ENCODE measurements at regions not wholly inside any gene's neighbourhood (a gene's known extent, or its start where the extent isn't known, plus 50 kb on each side); places are given as distances from the start of the nearest gene placed in this dataset.

DNA sequence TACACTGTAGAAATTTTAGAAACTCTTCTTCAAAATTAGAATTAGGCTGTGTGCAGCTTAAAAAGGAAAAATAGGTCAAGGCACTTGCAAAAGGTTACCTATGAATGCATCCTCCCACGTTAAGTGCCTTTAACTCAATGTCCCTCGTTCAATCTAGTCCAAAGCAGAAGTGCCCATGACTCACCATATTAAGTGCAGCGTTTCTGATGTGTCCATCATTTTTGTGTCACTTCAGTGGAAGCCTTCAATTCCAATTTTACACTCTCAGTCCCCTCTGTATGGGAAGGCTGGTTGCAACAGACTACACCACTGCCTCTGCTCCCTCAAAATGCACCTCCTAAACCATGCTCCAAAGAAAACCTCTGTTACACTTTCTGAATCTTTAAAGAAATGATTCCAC, 53.4 kb downstream of the FOXB1 start:
- Histone ChIP-seq H3K4me3 (no peak overlapping the region), H3K27me3 (ENCODE audit: control insufficient read depth in 3 of 3, insufficient read depth in 3 of 3, low read length in 2 of 3) (no peaks in the 10 kb centered on the region), H3K9me3 (ENCODE audit: control insufficient read depth in 4 of 4, insufficient read depth in 3 of 4, low read length in 3 of 4) (peaks cover 0 to 18% (median 6%) of the 10 kb centered on the region in 4 donors), H3K27ac (ENCODE audit: low read depth in 1 of 2, low read length in 1 of 2) (no peak overlapping the region), H3K36me3 (ENCODE audit: control insufficient read depth in 4 of 4, insufficient read depth in 4 of 4, low read length in 4 of 4) (no peaks in the 10 kb centered on the region), H3K9ac (ENCODE audit: insufficient read depth in 1 of 2, low read length in 2 of 2) (no peak overlapping the region), H3K4me1 (ENCODE audit: control insufficient read depth in 5 of 5, insufficient read depth in 5 of 5, low read length in 5 of 5) (no peaks in the 10 kb centered on the region)
- TF ChIP-seq, protein P1, sequence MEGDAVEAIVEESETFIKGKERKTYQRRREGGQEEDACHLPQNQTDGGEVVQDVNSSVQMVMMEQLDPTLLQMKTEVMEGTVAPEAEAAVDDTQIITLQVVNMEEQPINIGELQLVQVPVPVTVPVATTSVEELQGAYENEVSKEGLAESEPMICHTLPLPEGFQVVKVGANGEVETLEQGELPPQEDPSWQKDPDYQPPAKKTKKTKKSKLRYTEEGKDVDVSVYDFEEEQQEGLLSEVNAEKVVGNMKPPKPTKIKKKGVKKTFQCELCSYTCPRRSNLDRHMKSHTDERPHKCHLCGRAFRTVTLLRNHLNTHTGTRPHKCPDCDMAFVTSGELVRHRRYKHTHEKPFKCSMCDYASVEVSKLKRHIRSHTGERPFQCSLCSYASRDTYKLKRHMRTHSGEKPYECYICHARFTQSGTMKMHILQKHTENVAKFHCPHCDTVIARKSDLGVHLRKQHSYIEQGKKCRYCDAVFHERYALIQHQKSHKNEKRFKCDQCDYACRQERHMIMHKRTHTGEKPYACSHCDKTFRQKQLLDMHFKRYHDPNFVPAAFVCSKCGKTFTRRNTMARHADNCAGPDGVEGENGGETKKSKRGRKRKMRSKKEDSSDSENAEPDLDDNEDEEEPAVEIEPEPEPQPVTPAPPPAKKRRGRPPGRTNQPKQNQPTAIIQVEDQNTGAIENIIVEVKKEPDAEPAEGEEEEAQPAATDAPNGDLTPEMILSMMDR (IDR thresholded peaks at IDR 0.05; ENCODE audit: control extremely low read depth, extremely low read depth) = no peak
- no peak for DNase-seq
- ATAC-seq (ENCODE audit: insufficient read depth, low FRiP score) = no peak
- 57 to 79% methylated on average over 3 of the region's 3 CpGs for WGBS, 2 donors

DNA sequence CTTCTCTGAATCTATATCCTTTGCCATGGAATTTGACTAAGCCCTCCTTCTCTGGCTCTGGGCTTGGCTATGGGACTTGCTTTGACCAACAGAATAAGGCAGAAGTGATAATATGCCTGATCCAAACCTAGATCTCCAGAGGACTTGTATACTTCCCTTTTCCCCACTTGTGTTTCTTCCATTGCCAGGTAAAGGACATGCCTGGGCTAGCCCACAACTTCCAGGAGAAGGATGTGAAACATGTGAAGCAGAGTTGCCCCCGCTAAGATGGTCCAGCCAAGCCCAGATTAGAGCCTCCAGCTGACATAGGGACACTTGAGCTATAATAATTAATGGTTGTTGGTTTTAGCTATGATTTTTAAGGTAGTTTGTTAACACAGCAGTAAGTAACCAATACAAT, 55.1 kb downstream of the FOXB1 start:
- ATAC-seq (ENCODE audit: insufficient read depth, low FRiP score) (no peak), DNase-seq (no peak)
- Histone ChIP-seq H3K9ac (ENCODE audit: insufficient read depth in 1 of 2, low read length in 2 of 2) (no peak overlapping the region), H3K4me3 (no peak overlapping the region), H3K36me3 (ENCODE audit: control insufficient read depth in 4 of 4, insufficient read depth in 4 of 4, low read length in 4 of 4) (no peaks in the 10 kb centered on the region), H3K27ac (ENCODE audit: low read depth in 1 of 2, low read length in 1 of 2) (no peak overlapping the region), H3K4me1 (ENCODE audit: control insufficient read depth in 5 of 5, insufficient read depth in 5 of 5, low read length in 5 of 5) (no peaks in the 10 kb centered on the region), H3K9me3 (ENCODE audit: control insufficient read depth in 4 of 4, insufficient read depth in 3 of 4, low read length in 3 of 4) (peaks cover 0 to 18% (median 8%) of the 10 kb centered on the region in 4 donors), H3K27me3 (ENCODE audit: control insufficient read depth in 3 of 3, insufficient read depth in 3 of 3, low read length in 2 of 3) (no peaks in the 10 kb centered on the region)
- 94 to 96% methylated on average over 1 of the region's 1 CpG for WGBS, 2 donors
- TF ChIP-seq, protein P1 (IDR thresholded peaks at IDR 0.05; ENCODE audit: control extremely low read depth, extremely low read depth) = no peak

DNA sequence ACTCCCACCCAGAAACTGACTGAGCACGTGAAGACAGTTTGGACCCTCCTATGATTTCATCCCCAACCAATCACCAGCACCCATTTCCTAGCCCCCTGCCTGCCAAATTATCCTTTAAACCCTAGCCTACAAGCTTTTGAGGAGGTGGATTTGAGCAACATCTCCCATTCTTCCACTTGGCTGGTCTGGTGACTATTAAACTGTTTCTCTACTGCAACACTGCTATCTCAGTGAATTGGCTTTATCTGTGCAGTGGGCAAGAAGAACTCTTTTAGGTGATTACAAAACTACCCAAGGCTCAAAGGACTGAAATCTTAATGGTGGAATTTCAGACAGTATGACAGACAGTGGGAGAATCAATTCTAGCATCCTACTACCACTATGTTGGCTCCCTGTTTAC, 57.6 kb downstream of the FOXB1 start:
- Histone ChIP-seq H3K9ac (ENCODE audit: insufficient read depth in 1 of 2, low read length in 2 of 2) (no peak overlapping the region), H3K4me1 (ENCODE audit: control insufficient read depth in 5 of 5, insufficient read depth in 5 of 5, low read length in 5 of 5) (peaks cover 0 to 4% (median 0%) of the 10 kb centered on the region in 5 donors), H3K27ac (ENCODE audit: low read depth in 1 of 2, low read length in 1 of 2) (no peak overlapping the region), H3K36me3 (ENCODE audit: control insufficient read depth in 4 of 4, insufficient read depth in 4 of 4, low read length in 4 of 4) (no peaks in the 10 kb centered on the region), H3K9me3 (ENCODE audit: control insufficient read depth in 4 of 4, insufficient read depth in 3 of 4, low read length in 3 of 4) (peaks cover 0 to 18% (median 8%) of the 10 kb centered on the region in 4 donors), H3K4me3 (no peak overlapping the region), H3K27me3 (ENCODE audit: control insufficient read depth in 3 of 3, insufficient read depth in 3 of 3, low read length in 2 of 3) (no peaks in the 10 kb centered on the region)
- DNase-seq = no peak
- 70 to 82% methylated on average over 1 of the region's 1 CpG for WGBS, 2 donors
- ATAC-seq (ENCODE audit: insufficient read depth, low FRiP score) = no peak
- TF ChIP-seq, protein P1 (IDR thresholded peaks at IDR 0.05; ENCODE audit: control extremely low read depth, extremely low read depth) = no peak

DNA sequence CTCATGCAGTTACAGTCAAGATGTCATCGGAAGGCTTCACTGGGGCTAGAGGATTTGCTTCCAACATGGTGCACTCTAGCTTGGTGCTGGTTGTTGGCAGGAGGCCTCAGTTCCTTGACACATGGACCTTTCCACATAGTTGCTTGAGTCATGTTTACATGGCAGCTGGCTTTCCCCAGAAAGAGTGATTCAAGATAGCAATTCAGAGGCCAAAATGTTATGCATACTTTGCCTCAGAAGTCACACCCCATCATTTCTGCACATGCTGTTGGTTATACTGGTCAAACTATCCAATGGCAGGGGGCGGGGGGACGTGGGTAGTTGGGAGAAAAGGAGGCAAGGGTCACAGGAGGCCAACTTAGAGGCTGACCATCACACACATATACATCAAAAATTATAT, 58.7 kb downstream of the FOXB1 start:
- Histone ChIP-seq H3K4me1 (ENCODE audit: control insufficient read depth in 5 of 5, insufficient read depth in 5 of 5, low read length in 5 of 5) (peaks cover 0 to 4% (median 0%) of the 10 kb centered on the region in 5 donors), H3K4me3 (no peak overlapping the region), H3K9me3 (ENCODE audit: control insufficient read depth in 4 of 4, insufficient read depth in 3 of 4, low read length in 3 of 4) (peaks cover 0 to 18% (median 8%) of the 10 kb centered on the region in 4 donors), H3K27ac (ENCODE audit: low read depth in 1 of 2, low read length in 1 of 2) (no peak overlapping the region), H3K36me3 (ENCODE audit: control insufficient read depth in 4 of 4, insufficient read depth in 4 of 4, low read length in 4 of 4) (no peaks in the 10 kb centered on the region), H3K9ac (ENCODE audit: insufficient read depth in 1 of 2, low read length in 2 of 2) (no peak overlapping the region), H3K27me3 (ENCODE audit: control insufficient read depth in 3 of 3, insufficient read depth in 3 of 3, low read length in 2 of 3) (no peaks in the 10 kb centered on the region)
- 83 to 97% methylated on average over 3 of the region's 3 CpGs for WGBS, 2 donors
- no peak for ATAC-seq (ENCODE audit: insufficient read depth, low FRiP score)
- TF ChIP-seq, protein P1 (IDR thresholded peaks at IDR 0.05; ENCODE audit: control extremely low read depth, extremely low read depth) = no peak
- DNase-seq = no peak

All from lung (tissue), 11 donors.